Mammary epithelial cell (primary cell): ENCODE measurements at regions not wholly inside any gene's neighbourhood (a gene's known extent, or its start where the extent isn't known, plus 50 kb on each side); places are given as distances from the start of the nearest gene placed in this dataset.

Source experiments
- EZH2 ChIP-seq: IDR thresholded peaks from 2 replicates; pipeline ENCODE4 v1.6.1; 2012; ENCODE audit warnings: low read length, inconsistent platforms, borderline replicate concordance
- TF ChIP-seq, protein P1 (sequence below), 2 donors: IDR thresholded peaks in 1 of 2; conservative IDR thresholded peaks in 1 of 2; 2 replicates each; pipeline ENCODE4 v1.5.1; 2011 to 2012; ENCODE audit warnings: inconsistent platforms in 2 of 2, low read length in 2 of 2, mild to moderate bottlenecking in 2 of 2, control low read depth in 1 of 2, low read depth in 1 of 2; ENCODE audit not compliant: insufficient read depth in 1 of 2; ENCODE audit errors: extremely low read depth in 1 of 2

DNA sequence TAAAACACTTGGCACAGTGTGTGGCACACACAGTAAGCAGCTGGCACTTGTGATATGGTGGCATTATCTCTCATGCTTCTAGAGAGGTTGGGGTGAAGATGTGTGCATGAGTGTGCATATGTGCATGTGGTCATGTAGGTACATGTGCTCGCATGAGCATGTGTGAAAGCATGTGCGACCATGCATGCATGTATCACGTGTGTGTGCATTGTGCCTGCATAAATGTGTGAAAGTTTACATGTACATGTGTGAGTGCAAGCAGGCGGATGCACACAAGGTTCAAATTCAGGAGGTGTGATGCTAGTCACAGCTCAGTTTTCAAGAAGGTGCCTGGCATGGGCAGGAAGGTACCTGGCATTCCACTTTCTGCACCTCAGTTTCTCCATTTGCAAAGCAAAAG is 59.0 kb upstream of the UQCRFS1 start:
- TF ChIP-seq, protein P1, sequence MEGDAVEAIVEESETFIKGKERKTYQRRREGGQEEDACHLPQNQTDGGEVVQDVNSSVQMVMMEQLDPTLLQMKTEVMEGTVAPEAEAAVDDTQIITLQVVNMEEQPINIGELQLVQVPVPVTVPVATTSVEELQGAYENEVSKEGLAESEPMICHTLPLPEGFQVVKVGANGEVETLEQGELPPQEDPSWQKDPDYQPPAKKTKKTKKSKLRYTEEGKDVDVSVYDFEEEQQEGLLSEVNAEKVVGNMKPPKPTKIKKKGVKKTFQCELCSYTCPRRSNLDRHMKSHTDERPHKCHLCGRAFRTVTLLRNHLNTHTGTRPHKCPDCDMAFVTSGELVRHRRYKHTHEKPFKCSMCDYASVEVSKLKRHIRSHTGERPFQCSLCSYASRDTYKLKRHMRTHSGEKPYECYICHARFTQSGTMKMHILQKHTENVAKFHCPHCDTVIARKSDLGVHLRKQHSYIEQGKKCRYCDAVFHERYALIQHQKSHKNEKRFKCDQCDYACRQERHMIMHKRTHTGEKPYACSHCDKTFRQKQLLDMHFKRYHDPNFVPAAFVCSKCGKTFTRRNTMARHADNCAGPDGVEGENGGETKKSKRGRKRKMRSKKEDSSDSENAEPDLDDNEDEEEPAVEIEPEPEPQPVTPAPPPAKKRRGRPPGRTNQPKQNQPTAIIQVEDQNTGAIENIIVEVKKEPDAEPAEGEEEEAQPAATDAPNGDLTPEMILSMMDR (conservative IDR thresholded peaks at IDR 0.05 in 1 of 2, IDR thresholded peaks at IDR 0.05 in 1 of 2; ENCODE audit: extremely low read depth in 1 of 2, insufficient read depth in 1 of 2, low read depth in 1 of 2, low read length in 2 of 2), result no peak
- TF ChIP-seq EZH2, result no peak
